Left hindlimb (tissue), 1 donor: ENCODE measurements at regions not wholly inside any gene's neighbourhood (a gene's known extent, or its start where the extent isn't known, plus 50 kb on each side); places are given as distances from the start of the nearest gene placed in this dataset.

Source experiments
- DNase-seq: peaks from one replicate; pipeline ENCODE4 v3.0.0-alpha.2; 2018

GRCh38 chr15:70576276-70576675, 187.1 kb downstream of the UACA start:
- DNase-seq = no peak

- DNase-seq = peak; percentile 53
Measured at GRCh38 chr15:70575231-70576226, 187.8 kb downstream of the UACA start.

GRCh38 chr15:70574325-70574724, 189.0 kb downstream of the UACA start:
- peak; percentile 17 for DNase-seq

- peak; percentile 12 for DNase-seq
Measured at GRCh38 chr15:70573121-70573850, 190.1 kb downstream of the UACA start.

GRCh38 chr15:70569714-70570231, 193.6 kb downstream of the UACA start:
- peak; percentile 10 for DNase-seq

- peak; percentile 42 for DNase-seq
Measured at GRCh38 chr15:70569091-70569713, 194.2 kb downstream of the UACA start.

GRCh38 chr15:70566989-70567388, 196.4 kb downstream of the UACA start:
- peak; percentile 11 for DNase-seq

- peak; percentile 40 for DNase-seq
Measured at GRCh38 chr15:70566047-70566835, 197.1 kb downstream of the UACA start.

- DNase-seq = no peak
Measured at GRCh38 chr15:70563561-70564095, 199.7 kb downstream of the UACA start.

GRCh38 chr15:70562906-70563305, 200.5 kb downstream of the UACA start:
- no peak for DNase-seq

- DNase-seq = no peak
Measured at GRCh38 chr15:70561885-70562284, 201.5 kb downstream of the UACA start.

GRCh38 chr15:70560617-70561328, 202.6 kb downstream of the UACA start:
- peak; percentile 30 for DNase-seq

GRCh38 chr15:70559265-70560239, 203.8 kb downstream of the UACA start:
- DNase-seq = peak; percentile 80

GRCh38 chr15:70558406-70559264, 204.7 kb downstream of the UACA start:
- DNase-seq = peak; percentile 33

- DNase-seq = peak; percentile 34
Measured at GRCh38 chr15:70557521-70558258, 205.7 kb downstream of the UACA start.

- DNase-seq = peak; percentile 6
Measured at GRCh38 chr15:70556779-70557178, 206.6 kb downstream of the UACA start.

GRCh38 chr15:70556151-70556741, 207.1 kb downstream of the UACA start:
- DNase-seq = no peak

GRCh38 chr15:70555713-70556112, 207.6 kb downstream of the UACA start:
- no peak for DNase-seq
